Medulla oblongata (tissue), 1 donor: ENCODE measurements at regions not wholly inside any gene's neighbourhood (a gene's known extent, or its start where the extent isn't known, plus 50 kb on each side); places are given as distances from the start of the nearest gene placed in this dataset.
"Not testable (repeated sequence)": the region's sequence is repeated elsewhere in the genome, so short reads cannot be mapped to it uniquely, and the experiment has no call there.

Experiments
- DNase-seq: peaks from one replicate; pipeline ENCODE4 v3.0.0-alpha.2; 2015; ENCODE audit errors: extremely low spot score

GRCh38 chr11:134592391-134592990 is 180.4 kb upstream of the B3GAT1 start:
- no peak for DNase-seq

- no peak for DNase-seq
These were observed 179.3 kb upstream of the B3GAT1 start for GRCh38 chr11:134591338-134591737.

DNA sequence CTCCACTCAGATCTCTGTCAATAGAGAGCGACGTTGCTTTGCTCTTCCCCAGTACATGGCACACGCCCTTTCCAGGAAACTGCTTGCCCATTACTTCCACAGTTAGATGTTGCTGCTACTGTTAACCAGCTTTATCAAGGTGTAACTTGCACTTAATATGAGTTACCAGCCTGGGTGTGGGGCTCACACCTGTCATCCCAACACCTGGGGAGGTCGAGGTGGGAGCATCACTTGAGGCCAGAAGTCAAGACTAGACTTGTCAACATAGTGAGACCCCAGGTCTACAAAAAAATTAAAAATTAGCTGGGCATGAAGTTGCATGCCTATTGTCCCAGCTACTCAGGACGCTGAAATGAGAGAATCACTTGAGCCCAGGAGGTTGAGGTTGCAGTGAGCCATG is 177.1 kb upstream of the B3GAT1 start:
- no peak for DNase-seq

- not testable (repeated sequence) for DNase-seq
These were observed 176.5 kb upstream of the B3GAT1 start for GRCh38 chr11:134588460-134589110.

DNA sequence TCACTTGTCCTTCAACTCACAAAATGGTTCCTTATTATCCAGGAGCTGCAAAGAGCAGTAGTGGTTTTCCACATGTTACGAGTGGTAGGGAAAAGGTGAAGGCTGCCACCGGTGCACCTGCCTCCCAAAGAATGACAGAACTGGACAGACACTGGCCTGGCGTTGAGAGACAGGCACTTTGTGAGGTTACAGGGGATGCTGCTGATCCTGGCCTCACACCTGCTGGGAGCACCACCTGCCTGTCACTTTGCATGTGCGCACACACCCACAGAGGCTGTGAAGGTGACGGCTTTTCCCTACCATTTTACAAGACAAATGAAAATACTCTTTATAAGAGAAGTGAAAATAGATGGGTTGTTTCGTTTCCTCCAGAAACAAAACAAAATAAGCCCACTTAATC is 175.3 kb upstream of the B3GAT1 start:
- DNase-seq = no peak

GRCh38 chr11:134586726-134587125 is 174.7 kb upstream of the B3GAT1 start:
- no peak for DNase-seq

- DNase-seq = no peak
These were observed 173.9 kb upstream of the B3GAT1 start for GRCh38 chr11:134585666-134586610.

DNA sequence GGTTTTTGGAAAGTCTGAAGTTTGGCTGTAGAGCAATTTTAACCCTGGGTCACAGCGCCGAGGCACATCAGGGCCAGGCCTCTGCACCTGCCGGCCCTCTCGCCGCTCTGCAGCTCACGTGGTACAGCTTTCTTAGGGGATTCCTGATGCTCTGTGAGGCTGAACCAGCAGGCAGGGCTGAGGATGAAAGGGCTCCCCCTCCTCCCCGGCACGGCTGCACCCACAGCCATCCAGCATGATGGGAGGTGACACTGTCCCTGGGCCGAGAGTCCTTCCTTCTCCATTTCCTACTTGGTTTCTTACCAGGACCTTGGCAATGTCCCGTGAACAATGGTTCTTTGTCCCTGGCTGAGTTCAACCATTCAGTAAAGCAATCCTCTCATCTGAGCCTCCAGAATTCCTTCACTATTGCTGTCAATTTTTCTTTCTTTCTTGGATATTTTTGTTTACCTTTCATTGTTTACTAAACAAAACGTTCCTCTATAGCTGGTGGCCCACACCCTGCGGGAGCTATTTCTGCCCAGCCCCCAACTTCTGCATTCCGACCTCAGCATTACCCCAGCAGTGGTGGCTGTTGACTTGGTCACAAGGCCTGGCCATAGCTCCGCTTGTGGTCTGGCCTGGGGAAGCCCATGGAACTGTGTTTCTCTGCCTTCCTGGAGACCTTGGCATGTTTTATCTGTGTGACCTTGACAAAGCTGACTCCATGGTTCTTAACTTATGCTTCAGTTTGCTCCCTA is 172.8 kb upstream of the B3GAT1 start:
- peak; percentile 67 for DNase-seq

GRCh38 chr11:134584001-134584561 is 172.0 kb upstream of the B3GAT1 start:
- peak; percentile 27 for DNase-seq

DNA sequence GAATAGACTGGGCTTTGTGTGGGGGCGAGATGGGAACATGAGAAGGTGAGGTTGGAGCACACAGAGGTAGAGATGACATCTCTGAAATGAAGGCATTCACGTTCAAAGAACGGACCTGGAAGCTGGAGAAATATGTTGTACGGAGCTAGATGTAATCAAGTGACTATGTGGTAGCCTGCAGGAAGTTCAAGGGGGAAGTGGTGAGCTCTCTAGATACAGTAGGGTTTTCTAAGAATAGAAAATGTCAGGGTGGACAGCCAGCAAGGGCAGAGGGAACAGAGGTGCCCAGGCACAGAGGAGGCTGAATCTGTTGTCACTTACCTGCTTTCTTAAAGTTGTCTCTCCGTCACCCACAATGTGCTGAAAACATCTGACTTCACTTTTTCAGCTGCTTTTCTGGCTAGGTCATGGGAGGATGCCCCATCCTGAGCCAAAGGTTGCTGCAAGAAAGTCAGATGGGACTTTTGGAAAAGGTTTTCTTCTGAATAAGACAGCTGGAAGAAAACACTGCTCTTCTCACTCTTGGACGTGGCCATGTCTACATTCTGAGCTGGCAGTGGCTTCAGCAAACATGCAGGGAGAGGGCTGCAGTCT is 171.5 kb upstream of the B3GAT1 start:
- DNase-seq = peak; percentile 68

DNA sequence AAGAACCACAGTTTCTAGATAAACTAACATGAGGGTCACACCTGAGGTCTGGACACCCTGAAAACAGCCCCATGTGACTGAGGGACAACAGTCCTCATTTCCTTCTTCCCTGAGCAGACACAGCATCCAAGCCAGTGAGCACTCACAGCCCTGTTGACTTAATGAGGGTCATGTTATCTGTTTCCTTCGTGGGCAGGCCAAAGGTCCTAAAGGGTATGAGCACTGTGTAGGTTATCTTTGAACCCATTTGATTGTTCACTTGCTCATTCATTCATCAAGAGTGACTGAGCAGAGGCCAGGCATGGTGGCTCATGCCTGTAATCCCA is 170.7 kb upstream of the B3GAT1 start:
- no peak for DNase-seq

DNA sequence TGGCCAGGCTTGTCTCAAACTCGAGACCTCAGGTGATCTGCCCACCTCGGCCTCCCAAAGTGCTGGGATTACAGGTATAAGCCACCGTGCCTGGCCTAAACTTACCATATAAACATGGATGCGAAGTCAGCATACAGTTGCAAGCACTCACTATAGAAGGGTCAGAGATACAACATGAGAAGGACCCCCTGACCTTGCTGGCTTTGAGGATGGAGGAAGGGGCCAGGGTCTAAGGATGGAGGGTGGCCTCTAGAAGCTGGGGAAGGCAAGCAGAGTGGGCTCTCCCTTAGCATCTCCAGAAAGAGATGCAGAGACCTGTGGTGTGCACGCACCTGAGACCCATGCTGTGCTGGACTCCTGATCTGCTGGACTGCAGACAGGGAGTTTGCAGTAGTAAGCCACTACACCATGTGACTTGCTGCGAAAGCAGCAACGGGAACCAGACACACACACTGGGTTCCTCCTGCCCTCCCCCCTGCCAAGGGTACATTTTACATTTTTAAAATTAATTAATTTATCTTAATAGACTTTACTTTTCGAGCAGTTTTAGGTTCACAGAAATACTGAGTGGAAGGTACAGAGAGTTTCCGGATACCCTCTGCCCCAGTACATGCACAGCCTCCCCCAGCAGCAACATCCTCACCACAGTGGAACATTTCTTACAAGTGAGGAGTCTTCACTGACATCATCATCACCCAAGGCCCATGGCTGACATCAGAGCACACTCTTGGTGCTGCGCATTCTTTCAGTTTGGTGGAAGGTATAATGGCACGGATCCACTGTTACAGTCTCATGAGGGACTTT is 170.1 kb upstream of the B3GAT1 start:
- peak; percentile 43 for DNase-seq

GRCh38 chr11:134581121-134581626 is 169.1 kb upstream of the B3GAT1 start:
- DNase-seq = no peak

DNA sequence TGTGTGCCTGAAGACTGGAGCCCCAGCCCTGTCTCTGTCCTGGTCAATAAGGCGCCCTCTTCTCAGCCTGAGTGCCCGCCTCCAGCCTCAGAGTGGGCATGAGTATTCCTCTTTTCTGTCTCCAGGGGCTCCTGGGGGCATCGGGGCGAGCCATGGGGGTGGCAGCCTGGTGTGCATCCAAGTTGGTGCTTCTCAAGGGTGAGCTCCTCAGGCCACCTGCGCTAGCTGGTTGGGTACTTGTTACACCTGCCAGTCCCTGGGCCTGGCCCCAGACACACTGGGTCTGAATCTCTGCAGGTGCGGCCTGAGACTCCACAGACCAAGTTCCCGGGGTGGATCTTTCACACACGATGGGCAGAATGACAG is 168.6 kb upstream of the B3GAT1 start:
- DNase-seq = no peak

DNA sequence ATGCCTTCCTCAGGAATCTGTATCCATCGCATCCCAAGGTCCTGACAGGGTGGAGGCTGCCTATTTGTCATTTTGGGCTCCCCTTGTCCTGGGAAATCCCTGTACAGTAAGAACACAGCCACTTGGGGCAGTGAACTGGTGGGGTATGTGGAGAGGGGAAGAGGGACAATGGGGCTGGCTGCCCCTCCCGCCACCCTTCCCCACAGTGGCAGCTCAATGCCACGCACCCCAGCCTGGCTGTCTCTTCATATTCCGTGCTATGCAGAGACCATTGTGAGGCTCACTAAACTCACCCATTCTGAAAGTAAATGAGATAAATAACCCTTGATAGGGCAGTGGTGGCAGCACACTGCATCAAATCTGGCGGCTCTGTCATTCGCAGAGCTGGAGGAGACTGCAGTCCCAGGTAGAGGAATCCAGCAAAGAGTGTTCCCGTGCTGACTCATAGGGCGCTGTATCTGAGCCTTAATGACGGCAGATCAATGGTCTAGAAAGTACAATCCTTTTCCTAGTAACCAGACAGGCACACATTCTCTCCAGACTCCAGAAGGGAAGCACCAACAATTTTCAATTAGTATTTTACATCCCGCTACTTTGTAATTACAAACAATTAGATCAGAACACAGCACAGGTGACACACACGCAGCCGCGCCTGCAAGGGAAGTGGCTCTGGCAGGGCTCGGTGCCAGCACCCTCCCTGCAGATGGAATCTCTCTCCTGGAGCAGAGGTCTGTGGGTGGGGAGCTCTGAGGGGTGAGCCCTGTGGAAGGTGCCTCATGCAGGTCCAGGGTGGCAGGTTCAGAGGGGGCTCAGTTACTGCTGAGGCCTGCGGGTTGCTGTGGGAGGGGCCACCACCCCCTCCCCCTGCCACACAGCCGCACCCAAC is 167.9 kb upstream of the B3GAT1 start:
- DNase-seq = no peak

- DNase-seq = no peak
These were observed 167.0 kb upstream of the B3GAT1 start for GRCh38 chr11:134578807-134579723.

DNA sequence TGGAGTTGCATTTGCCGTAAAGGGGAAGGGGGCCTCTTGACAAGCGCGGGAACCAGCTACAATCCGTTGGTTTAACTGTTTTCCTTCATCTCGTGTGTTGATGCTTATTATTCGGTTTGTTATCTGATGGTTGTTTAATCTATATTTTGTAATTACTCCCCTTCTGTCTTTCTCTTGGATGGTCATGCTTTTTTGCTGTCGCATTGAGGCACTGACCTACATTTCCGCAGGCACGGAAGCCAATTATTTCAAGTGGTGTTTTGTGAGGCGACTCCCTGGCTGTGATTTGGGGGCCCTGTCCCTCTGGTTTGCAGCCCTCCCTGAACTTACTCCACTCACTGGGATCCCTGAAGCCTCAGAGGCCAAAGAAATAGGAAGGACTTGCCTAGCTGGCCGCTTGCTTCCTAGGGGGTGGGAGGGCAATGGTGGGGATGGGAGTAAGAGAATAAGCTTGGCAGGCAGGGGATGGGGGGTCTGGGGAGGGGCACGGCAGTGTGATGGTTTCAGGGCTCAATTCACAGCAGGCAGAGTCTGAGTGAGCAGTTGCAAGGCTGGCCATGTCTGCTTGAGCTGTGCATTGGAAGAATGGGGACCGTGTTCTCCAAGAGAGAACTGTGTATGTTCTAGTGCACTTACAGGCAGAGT is 165.8 kb upstream of the B3GAT1 start:
- no peak for DNase-seq

- no peak for DNase-seq
These were observed 164.7 kb upstream of the B3GAT1 start for GRCh38 chr11:134576721-134577171.
